Keratinocyte (primary cell): ENCODE measurements at regions not wholly inside any gene's neighbourhood (a gene's known extent, or its start where the extent isn't known, plus 50 kb on each side); places are given as distances from the start of the nearest gene placed in this dataset.

Experiments used
- DNase-seq: peaks from one replicate; pipeline ENCODE4 v3.0.0-alpha.2; 2011; ENCODE audit warnings: low read depth, missing footprints, low spot score
- FAIRE-seq: peaks from 2 replicates; lab custom pipeline; 2011; peaks lifted over from hg19 to GRCh38; lab: Jason Lieb, UNC
- H2AFZ ChIP-seq: 2 replicates; pipeline ENCODE4 v1.6.0; 2012; ENCODE audit warnings: low read length, control low read depth, inconsistent platforms; ENCODE audit not compliant: control insufficient read depth
- H3K27ac ChIP-seq: 2 replicates; pipeline ENCODE4 v1.5.1; 2011; ENCODE audit warnings: low read length; ENCODE audit not compliant: control insufficient read depth, insufficient read depth
- H3K27me3 ChIP-seq: 3 replicates; pipeline ENCODE4 v1.6.0; 2011; ENCODE audit warnings: low read length; ENCODE audit not compliant: control insufficient read depth, insufficient read depth; ENCODE audit errors: extremely low read depth
- H3K36me3 ChIP-seq, 2 experiments: 2 replicates in 1 of 2; 3 replicates in 1 of 2; pipeline ENCODE4 v1.5.1; 2011; ENCODE audit warnings: low read length in 2 of 2, mild to moderate bottlenecking in 1 of 2; ENCODE audit not compliant: control insufficient read depth in 2 of 2, insufficient read depth in 2 of 2; ENCODE audit errors: extremely low read depth in 1 of 2
- H3K4me1 ChIP-seq: 3 replicates; pipeline ENCODE4 v1.5.1; 2011; ENCODE audit warnings: low read length; ENCODE audit not compliant: control insufficient read depth, insufficient read depth; ENCODE audit errors: extremely low read depth
- H3K4me2 ChIP-seq: 3 replicates; pipeline ENCODE4 v1.6.0; 2011; ENCODE audit warnings: low read depth, low read length; ENCODE audit not compliant: control insufficient read depth, insufficient read depth; ENCODE audit errors: extremely low read depth
- H3K4me3 ChIP-seq, 3 experiments: fragments of 200-600 bp in 1 of 3; sonication (generic) in 1 of 3; 2 replicates in 2 of 3; 3 replicates in 1 of 3; pipeline ENCODE4 v1.5.1; 2011 to 2016; ENCODE audit warnings: low read length in 3 of 3, mild to moderate bottlenecking in 3 of 3, control low read depth in 2 of 3, inconsistent platforms in 1 of 3, low read depth in 1 of 3, mixed read lengths in 1 of 3, mixed run types in 1 of 3, moderate library complexity in 1 of 3; ENCODE audit not compliant: control insufficient read depth in 2 of 3, insufficient read depth in 2 of 3; ENCODE audit errors: extremely low read depth in 1 of 3
- H3K79me2 ChIP-seq: 2 replicates; pipeline ENCODE4 v1.6.0; 2012; ENCODE audit warnings: low read length; ENCODE audit not compliant: control insufficient read depth, insufficient read depth
- H3K9ac ChIP-seq: 3 replicates; pipeline ENCODE4 v1.6.0; 2011; ENCODE audit warnings: low read length; ENCODE audit not compliant: control insufficient read depth, insufficient read depth; ENCODE audit errors: extremely low read depth
- H3K9me1 ChIP-seq: 3 replicates; pipeline ENCODE4 v1.6.0; 2011; ENCODE audit warnings: low read length; ENCODE audit not compliant: control insufficient read depth, insufficient read depth; ENCODE audit errors: extremely low read depth
- H3K9me3 ChIP-seq: 2 replicates; pipeline ENCODE4 v1.5.1; 2012; ENCODE audit warnings: low read depth, low read length; ENCODE audit not compliant: control insufficient read depth
- H4K20me1 ChIP-seq: 3 replicates; pipeline ENCODE4 v1.6.0; 2011; ENCODE audit warnings: low read length; ENCODE audit not compliant: control insufficient read depth, insufficient read depth; ENCODE audit errors: extremely low read depth
- CTCF ChIP-seq, 3 experiments: IDR thresholded peaks in 1 of 3; conservative IDR thresholded peaks in 1 of 3; optimal IDR thresholded peaks in 1 of 3; 2 replicates in 2 of 3; 3 replicates in 1 of 3; pipeline versions ENCODE3 to v1.5.1; 2011; ENCODE audit warnings: low read length in 3 of 3, mild to moderate bottlenecking in 3 of 3, moderate library complexity in 2 of 3, control low read depth in 1 of 3, inconsistent platforms in 1 of 3; ENCODE audit not compliant: insufficient read depth in 2 of 3; ENCODE audit errors: extremely low read depth in 1 of 3
- EZH2 ChIP-seq: IDR thresholded peaks from one replicate; pipeline ENCODE4 v1.6.1; 2012; ENCODE audit warnings: inconsistent platforms, mild to moderate bottlenecking, low read length, moderate library complexity
- dilution Hi-C: fragments of 300-500 bp; cut with MboI; formaldehyde crosslinking; loops from one replicate; pipeline ENCODE4 v1.7.0; 2020; ENCODE audit warnings: low sequenced_read_pairs; ENCODE audit not compliant: extremely low pct_ligation_motif_present

- Histone ChIP-seq H3K36me3 (no peaks in the 10 kb centered on the region), H3K9me3 (no peaks in the 10 kb centered on the region), H3K27me3 (no peaks in the 10 kb centered on the region), H3K4me1 (peaks cover 9% of the 10 kb centered on the region), H3K9ac (no peak overlapping the region), H3K79me2 (no peaks in the 10 kb centered on the region), H3K4me3 (no peak overlapping the region), H2AFZ (no peak overlapping the region), H3K4me2 (no peak overlapping the region), H4K20me1 (no peaks in the 10 kb centered on the region), H3K9me1 (no peaks in the 10 kb centered on the region), H3K27ac (no peak overlapping the region)
- dilution Hi-C loops = no loop called here
- DNase-seq = no peak
- no peak for TF ChIP-seq CTCF (optimal IDR thresholded peaks at IDR 0.05 in 1 of 3, IDR thresholded peaks at IDR 0.05 in 1 of 3, conservative IDR thresholded peaks at IDR 0.05 in 1 of 3; ENCODE audit: extremely low read depth in 1 of 3, insufficient read depth in 2 of 3, low read length in 3 of 3)
- no peak for TF ChIP-seq EZH2
- FAIRE-seq = no peak
Measured at GRCh38 chr1:19562847-19563246, 77.5 kb upstream of the CAPZB start.

DNA sequence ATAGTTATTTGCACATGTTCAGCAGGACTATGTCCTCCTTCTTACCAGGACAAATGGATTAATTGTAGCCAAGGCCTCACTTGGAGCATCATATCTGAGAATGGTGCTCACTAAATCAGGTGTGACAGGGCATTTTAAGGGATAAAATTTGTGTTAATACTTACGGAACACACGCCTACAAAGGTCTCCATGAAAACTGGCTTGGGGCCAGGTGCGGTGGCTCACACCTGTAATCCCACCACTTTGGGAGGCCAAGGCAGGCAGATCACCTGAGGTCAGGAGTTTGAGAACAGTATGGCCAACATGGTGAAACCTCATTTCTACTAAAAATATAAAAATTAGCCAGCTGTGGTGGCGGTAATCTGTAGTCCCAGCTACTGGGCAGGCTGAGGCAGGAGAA, 75.1 kb upstream of the CAPZB start:
- no peaks in the 10 kb centered on the region for H3K36me3 ChIP-seq
- no peak overlapping the region for H3K4me2 ChIP-seq
- DNase-seq (no peak), FAIRE-seq (no peak)
- H3K9me3 ChIP-seq = no peaks in the 10 kb centered on the region
- H3K27ac ChIP-seq = no peak overlapping the region
- H3K9ac ChIP-seq = no peak overlapping the region
- dilution Hi-C loops = no loop called here
- TF ChIP-seq CTCF (optimal IDR thresholded peaks at IDR 0.05 in 1 of 3, IDR thresholded peaks at IDR 0.05 in 1 of 3, conservative IDR thresholded peaks at IDR 0.05 in 1 of 3; ENCODE audit: extremely low read depth in 1 of 3, insufficient read depth in 2 of 3, low read length in 3 of 3) (no peak), EZH2 (no peak)
- no peaks in the 10 kb centered on the region for H3K27me3 ChIP-seq
- H3K4me3 ChIP-seq = no peak overlapping the region
- H4K20me1 ChIP-seq = no peaks in the 10 kb centered on the region
- no peak overlapping the region for H2AFZ ChIP-seq
- H3K4me1 ChIP-seq = peaks cover 9% of the 10 kb centered on the region
- no peaks in the 10 kb centered on the region for H3K79me2 ChIP-seq
- H3K9me1 ChIP-seq = no peaks in the 10 kb centered on the region
